HuH-7.5 (cell line): ENCODE measurements at regions not wholly inside any gene's neighbourhood (a gene's known extent, or its start where the extent isn't known, plus 50 kb on each side); places are given as distances from the start of the nearest gene placed in this dataset.
A peak's percentile ranks its signal among the peaks of the same experiment; 100 is the strongest.
"Not testable (repeated sequence)": the region's sequence is repeated elsewhere in the genome, so short reads cannot be mapped to it uniquely, and the experiment has no call there.

ENCODE experiments used
- DNase-seq: peaks from one replicate; pipeline ENCODE4 v3.0.0; 2011; ENCODE audit warnings: low spot score

GRCh38 chrX:65451663-65452062 is 82.9 kb downstream of the LAS1L start:
- peak; percentile 2 for DNase-seq

GRCh38 chrX:65420154-65420553 is 114.4 kb downstream of the LAS1L start:
- no peak for DNase-seq

GRCh38 chrX:65407662-65408061 is 126.9 kb downstream of the LAS1L start:
- not testable (repeated sequence) for DNase-seq

- no peak for DNase-seq
Observed at GRCh38 chrX:65407157-65407626, 127.4 kb downstream of the LAS1L start.

GRCh38 chrX:65406532-65406931 is 128.1 kb downstream of the LAS1L start:
- DNase-seq = no peak

GRCh38 chrX:65392284-65392683 is 142.3 kb downstream of the LAS1L start:
- no peak for DNase-seq

GRCh38 chrX:65389120-65389519 is 145.5 kb downstream of the LAS1L start:
- DNase-seq = not testable (repeated sequence)
